ENCODE measurements at regions not wholly inside any gene's neighbourhood (a gene's known extent, or its start where the extent isn't known, plus 50 kb on each side); places are given as distances from the start of the nearest gene placed in this dataset.

GRCh38 chr2:204431529-204431928, 113.7 kb upstream of the PARD3B start:
- Mint-ChIP-seq H3K27ac (no peak overlapping the region), H3K4me1 (peaks cover 0 to 3% of the 10 kb centered on the region in 2 experiments; a peak in 2 of 4 replicates), H3K9me3 (peaks cover 13 to 15% of the 10 kb centered on the region in 2 experiments), H3K36me3 (ENCODE audit: insufficient read depth in 1 of 3, low read depth in 3 of 3) (peaks cover 3 to 12% (median 7%) of the 10 kb centered on the region in 3 experiments; a peak in 5 of 7 replicates), H3K4me3 (no peak overlapping the region), H3K27me3 (ENCODE audit: low read depth) (no peaks in the 10 kb centered on the region; the same call in none of the 2 replicates)
- Histone ChIP-seq H4K91ac (ENCODE audit: insufficient read length, low read depth, low read length) (no peak overlapping the region), H2BK15ac (ENCODE audit: low read depth, low read length) (no peak overlapping the region), H3T11ph (ENCODE audit: low read length) (no peak overlapping the region), H3K9me3 (ENCODE audit: control insufficient read depth, low read depth, low read length) (no peaks in the 10 kb centered on the region), H3K27ac (ENCODE audit: insufficient read length, low read depth, low read length) (no peak overlapping the region), H3K23ac (ENCODE audit: insufficient read length, low read depth, low read length) (no peak overlapping the region), H2BK5ac (ENCODE audit: insufficient read length, low read length) (no peak overlapping the region), H3K4ac (ENCODE audit: low read depth, low read length) (no peak overlapping the region), H3K56ac (ENCODE audit: insufficient read length, low read depth, low read length) (no peak overlapping the region), H2AK5ac (ENCODE audit: insufficient read length, low read length) (no peak overlapping the region), H3K4me2 (ENCODE audit: insufficient read depth, insufficient read length, low read length) (no peak overlapping the region), H2BK120ac (ENCODE audit: low read depth, low read length, poor library complexity, severe bottlenecking) (no peak overlapping the region), H3K79me2 (ENCODE audit: insufficient read depth, low read length) (no peaks in the 10 kb centered on the region), H4K5ac (ENCODE audit: insufficient read length, low read depth, low read length) (no peak overlapping the region), H3K9ac (ENCODE audit: extremely low read depth, insufficient read length, low read length) (no peak overlapping the region), H4K20me1 (ENCODE audit: control insufficient read depth, insufficient read depth, insufficient read length) (no peaks in the 10 kb centered on the region), H3K14ac (ENCODE audit: insufficient read depth, low read length) (no peak overlapping the region), H3K27me3 (ENCODE audit: insufficient read depth, low read length) (no peaks in the 10 kb centered on the region), H3K79me1 (ENCODE audit: insufficient read depth, low read depth, low read length, poor library complexity, severe bottlenecking) (no peaks in the 10 kb centered on the region), H4K8ac (replicated peaks; ENCODE audit: insufficient read length, low read depth, low read length) (no peak overlapping the region), H3K4me1 (ENCODE audit: insufficient read depth, low read length) (no peaks in the 10 kb centered on the region), H2BK12ac (ENCODE audit: insufficient read length, low read depth, low read length) (no peak overlapping the region), H2BK20ac (ENCODE audit: low read depth, low read length, poor library complexity, severe bottlenecking) (no peak overlapping the region), H3K18ac (ENCODE audit: insufficient read length, low read depth, low read length) (no peak overlapping the region), H3K23me2 (ENCODE audit: insufficient read length, low read depth, low read length, poor library complexity, severe bottlenecking) (no peaks in the 10 kb centered on the region), H2AFZ (ENCODE audit: low read length) (no peak overlapping the region)
- TF ChIP-seq CTCF (conservative IDR thresholded peaks at IDR 0.05), result no peak
- WGBS (ENCODE audit: extremely low coverage, insufficient read length, low lambda C conversion rate), result no CpG with 5 or more reads among the region's 1 CpG
- DNase-seq, result no peak

Measured in H9 (cell line).